ENCODE measurements at regions not wholly inside any gene's neighbourhood (a gene's known extent, or its start where the extent isn't known, plus 50 kb on each side); places are given as distances from the start of the nearest gene placed in this dataset.

DNA sequence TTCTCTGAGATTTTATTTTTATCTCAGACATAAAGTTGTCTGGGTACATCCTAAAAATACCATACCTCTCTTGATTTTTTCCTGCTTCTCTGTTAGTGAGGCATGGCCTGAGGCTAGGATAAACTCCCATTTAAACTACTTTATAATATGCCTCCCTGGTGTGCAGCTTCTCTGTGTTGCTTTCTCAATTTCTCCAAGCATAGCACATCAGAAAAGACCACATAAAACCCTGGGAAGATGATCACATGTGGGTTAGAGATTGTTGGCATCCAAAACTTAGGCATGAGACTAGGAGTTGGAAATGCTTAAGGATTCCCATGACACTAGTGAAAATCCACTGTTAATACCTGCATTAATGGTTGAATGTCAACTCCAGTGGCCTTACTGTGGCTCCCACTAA, 254.6 kb downstream of the RND3 start:
- TF ChIP-seq, protein P1, sequence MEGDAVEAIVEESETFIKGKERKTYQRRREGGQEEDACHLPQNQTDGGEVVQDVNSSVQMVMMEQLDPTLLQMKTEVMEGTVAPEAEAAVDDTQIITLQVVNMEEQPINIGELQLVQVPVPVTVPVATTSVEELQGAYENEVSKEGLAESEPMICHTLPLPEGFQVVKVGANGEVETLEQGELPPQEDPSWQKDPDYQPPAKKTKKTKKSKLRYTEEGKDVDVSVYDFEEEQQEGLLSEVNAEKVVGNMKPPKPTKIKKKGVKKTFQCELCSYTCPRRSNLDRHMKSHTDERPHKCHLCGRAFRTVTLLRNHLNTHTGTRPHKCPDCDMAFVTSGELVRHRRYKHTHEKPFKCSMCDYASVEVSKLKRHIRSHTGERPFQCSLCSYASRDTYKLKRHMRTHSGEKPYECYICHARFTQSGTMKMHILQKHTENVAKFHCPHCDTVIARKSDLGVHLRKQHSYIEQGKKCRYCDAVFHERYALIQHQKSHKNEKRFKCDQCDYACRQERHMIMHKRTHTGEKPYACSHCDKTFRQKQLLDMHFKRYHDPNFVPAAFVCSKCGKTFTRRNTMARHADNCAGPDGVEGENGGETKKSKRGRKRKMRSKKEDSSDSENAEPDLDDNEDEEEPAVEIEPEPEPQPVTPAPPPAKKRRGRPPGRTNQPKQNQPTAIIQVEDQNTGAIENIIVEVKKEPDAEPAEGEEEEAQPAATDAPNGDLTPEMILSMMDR (conservative IDR thresholded peaks at IDR 0.05; ENCODE audit: low read depth, low read length): no peak
- TF ChIP-seq EZH2phosphoT487 (IDR thresholded peaks at IDR 0.05; ENCODE audit: borderline replicate concordance, low read length): no peak

Data from PC-3 (cell line).